AG09319 (cell line): ENCODE measurements at regions not wholly inside any gene's neighbourhood (a gene's known extent, or its start where the extent isn't known, plus 50 kb on each side); places are given as distances from the start of the nearest gene placed in this dataset.
A peak's percentile ranks its signal among the peaks of the same experiment; 100 is the strongest.

Source experiments
- DNase-seq: peaks from one replicate; pipeline ENCODE4 v3.0.0-alpha.2; 2010; ENCODE audit warnings: low read depth; ENCODE audit errors: extremely low read depth
- TF ChIP-seq, protein P1 (sequence below): IDR thresholded peaks from 2 replicates; pipeline ENCODE4 v1.5.1; 2011; ENCODE audit warnings: low read depth, mild to moderate bottlenecking, inconsistent platforms, low read length, moderate library complexity

- TF ChIP-seq, protein P1, sequence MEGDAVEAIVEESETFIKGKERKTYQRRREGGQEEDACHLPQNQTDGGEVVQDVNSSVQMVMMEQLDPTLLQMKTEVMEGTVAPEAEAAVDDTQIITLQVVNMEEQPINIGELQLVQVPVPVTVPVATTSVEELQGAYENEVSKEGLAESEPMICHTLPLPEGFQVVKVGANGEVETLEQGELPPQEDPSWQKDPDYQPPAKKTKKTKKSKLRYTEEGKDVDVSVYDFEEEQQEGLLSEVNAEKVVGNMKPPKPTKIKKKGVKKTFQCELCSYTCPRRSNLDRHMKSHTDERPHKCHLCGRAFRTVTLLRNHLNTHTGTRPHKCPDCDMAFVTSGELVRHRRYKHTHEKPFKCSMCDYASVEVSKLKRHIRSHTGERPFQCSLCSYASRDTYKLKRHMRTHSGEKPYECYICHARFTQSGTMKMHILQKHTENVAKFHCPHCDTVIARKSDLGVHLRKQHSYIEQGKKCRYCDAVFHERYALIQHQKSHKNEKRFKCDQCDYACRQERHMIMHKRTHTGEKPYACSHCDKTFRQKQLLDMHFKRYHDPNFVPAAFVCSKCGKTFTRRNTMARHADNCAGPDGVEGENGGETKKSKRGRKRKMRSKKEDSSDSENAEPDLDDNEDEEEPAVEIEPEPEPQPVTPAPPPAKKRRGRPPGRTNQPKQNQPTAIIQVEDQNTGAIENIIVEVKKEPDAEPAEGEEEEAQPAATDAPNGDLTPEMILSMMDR = no peak
- no peak for DNase-seq
Observed at GRCh38 chr7:142348921-142349405, 91.1 kb upstream of the PRSS58 start.

- TF ChIP-seq, protein P1 = no peak
- no peak for DNase-seq
Observed at GRCh38 chr7:142348100-142348499, 90.2 kb upstream of the PRSS58 start.

- DNase-seq = no peak
- TF ChIP-seq, protein P1 = no peak
Observed at GRCh38 chr7:142347091-142347490, 89.2 kb upstream of the PRSS58 start.

- TF ChIP-seq, protein P1 = no peak
Observed at GRCh38 chr7:142345811-142346210, 88.0 kb upstream of the PRSS58 start.

DNA sequence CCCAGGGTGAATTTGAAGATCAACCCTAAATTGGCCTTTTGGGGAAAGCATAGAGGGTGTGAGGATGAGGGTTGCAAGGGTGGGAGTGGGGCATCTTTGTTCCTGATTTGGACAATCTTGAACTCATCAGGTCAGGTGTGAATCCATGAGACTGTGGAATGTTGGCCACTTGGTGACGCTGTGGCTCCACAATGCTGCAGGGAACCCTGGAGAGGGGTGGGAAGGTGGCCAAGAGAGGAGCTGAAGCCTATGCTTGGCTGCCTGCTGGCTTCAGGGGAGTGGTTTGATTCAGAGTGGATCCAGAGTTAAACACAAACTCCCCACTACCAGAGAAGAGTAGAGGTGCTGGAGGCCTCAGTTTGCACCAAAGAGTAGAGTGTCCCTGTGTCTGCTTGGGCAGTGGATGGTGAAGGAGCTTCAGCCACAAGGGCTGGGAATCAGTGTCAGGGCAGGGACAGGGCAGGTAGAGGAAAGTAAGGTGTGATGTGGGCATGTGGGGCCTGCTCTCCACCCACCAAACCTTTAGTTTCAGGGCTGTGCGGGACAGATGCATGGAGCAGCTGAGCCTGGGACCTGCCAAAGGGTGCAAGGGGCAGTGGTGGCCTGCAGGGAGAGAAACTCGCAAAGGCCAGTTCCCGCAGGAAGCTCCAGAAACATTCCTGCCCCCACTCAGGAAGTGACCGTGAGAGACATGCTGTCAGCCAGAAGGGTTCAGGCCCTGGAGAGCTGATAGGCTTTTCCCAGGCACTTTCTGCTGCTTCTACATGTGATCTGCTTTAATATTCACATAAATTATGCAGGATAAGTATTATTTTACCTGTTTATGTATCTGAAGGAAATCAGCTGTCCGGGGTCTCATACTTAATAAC is 81.0 kb upstream of the PRSS58 start:
- DNase-seq = no peak
- TF ChIP-seq, protein P1 = peak; percentile 14

More at GRCh38 chr7:142345811-142346210, 88.0 kb upstream of the PRSS58 start:
- DNase-seq = no peak

DNA sequence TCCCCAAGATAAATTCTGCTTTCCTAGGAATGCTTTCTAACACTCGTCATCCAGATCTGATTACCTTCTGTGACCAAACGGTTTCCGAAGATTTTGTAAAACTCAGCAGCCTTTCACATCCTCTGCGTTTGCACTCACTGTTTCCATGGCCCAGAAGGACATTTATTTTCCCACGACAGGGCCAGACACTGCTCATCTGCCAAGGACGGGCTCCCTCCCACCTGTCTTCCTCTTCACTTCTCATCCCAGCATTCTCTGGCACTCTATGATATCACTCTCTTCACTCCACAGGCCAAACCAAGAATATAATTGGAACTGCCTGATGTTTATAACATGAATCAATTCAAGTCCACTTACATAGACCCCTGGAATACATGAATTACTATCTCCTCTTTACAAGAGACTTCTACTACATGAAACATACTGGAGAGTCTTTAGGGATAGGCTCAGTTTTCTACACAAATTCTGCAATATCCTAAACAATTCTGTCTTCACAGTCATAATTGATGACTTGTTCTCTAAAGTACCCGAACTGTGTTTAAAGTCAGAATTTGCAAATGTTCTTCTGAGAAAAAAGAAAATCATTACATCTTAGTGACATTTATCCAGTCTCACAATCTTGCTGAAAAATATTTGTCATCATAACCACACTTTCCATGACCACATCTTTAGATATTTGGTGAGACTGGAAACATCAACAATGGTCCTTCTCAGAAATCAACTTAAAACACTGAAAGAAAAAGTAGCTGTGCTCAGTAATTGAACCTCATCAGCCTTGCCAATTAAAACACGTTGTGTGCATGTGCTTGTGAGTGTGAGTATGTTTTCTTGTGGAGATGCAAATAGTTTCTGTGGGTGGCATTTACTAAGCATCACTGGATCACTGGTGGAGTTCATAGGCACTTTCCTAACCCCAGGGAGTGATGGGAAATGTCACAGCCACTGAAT is 79.5 kb upstream of the PRSS58 start:
- TF ChIP-seq, protein P1 = no peak
- DNase-seq = no peak
